Activated B cell treated with CpG ODN at 0.5 μM for 24 hours (primary cell): ENCODE measurements at regions not wholly inside any gene's neighbourhood (a gene's known extent, or its start where the extent isn't known, plus 50 kb on each side); places are given as distances from the start of the nearest gene placed in this dataset.

Experiments
- ATAC-seq: fragments of 200-7000 bp; cut with Tn5 transposase; one replicate; pipeline ENCODE4 v1.10.0; 2021; ENCODE audit warnings: low read depth, mild to moderate bottlenecking, moderate library complexity
- CTCF ChIA-PET: fragments of 350-600 bp; sonication (Branson Sonifier 250); formaldehyde crosslinking; loops from one replicate; lab custom pipeline; 2021; ENCODE audit warnings: antibody characterized with exemption; lab: Charles Lee
- POLR2A ChIA-PET: fragments of 350-600 bp; sonication (Branson Sonifier 250); formaldehyde crosslinking; loops from one replicate; lab custom pipeline; 2021; ENCODE audit warnings: antibody characterized with exemption; lab: Charles Lee
- DNase-seq: peaks from one replicate; pipeline ENCODE4 v3.0.0; 2022
- H3K27ac Mint-ChIP-seq: one replicate; pipeline ENCODE4 v1.8.0; 2020; ENCODE audit warnings: mixed read lengths
- H3K27me3 Mint-ChIP-seq: one replicate; pipeline ENCODE4 v1.8.0; 2021; ENCODE audit warnings: mixed read lengths
- H3K36me3 Mint-ChIP-seq: one replicate; pipeline ENCODE4 v1.8.0; 2021; ENCODE audit warnings: low read depth, mixed read lengths
- H3K4me1 Mint-ChIP-seq: one replicate; pipeline ENCODE4 v1.8.0; 2021; ENCODE audit warnings: mixed read lengths
- H3K4me3 Mint-ChIP-seq: one replicate; pipeline ENCODE4 v1.8.0; 2020; ENCODE audit warnings: mild to moderate bottlenecking, mixed read lengths
- H3K9me3 Mint-ChIP-seq: one replicate; pipeline ENCODE4 v1.8.0; 2020; ENCODE audit warnings: mixed read lengths
- CTCF ChIP-seq: fragments of 200-600 bp; IDR thresholded peaks from one replicate; pipeline ENCODE4 v1.8.0; 2022; ENCODE audit warnings: antibody characterized with exemption, mild to moderate bottlenecking
- intact Hi-C: fragments of 100-400 bp; cut with micrococcal nuclease; formaldehyde crosslinking; loops from one replicate; pipeline ENCODE4 v1.15.1; 2024

- TF ChIP-seq CTCF, result no peak
- Mint-ChIP-seq H3K4me3 (no peak overlapping the region), H3K27ac (no peak overlapping the region), H3K4me1 (no peaks in the 10 kb centered on the region), H3K36me3 (no peaks in the 10 kb centered on the region), H3K27me3 (no peaks in the 10 kb centered on the region), H3K9me3 (peaks cover 3% of the 10 kb centered on the region)
- CTCF ChIA-PET, result no interaction called here
- no peak for DNase-seq
- POLR2A ChIA-PET, result no interaction called here
- no peak for ATAC-seq
- intact Hi-C loops, result no loop called here
Observed at GRCh38 chr2:221750316-221750715, 178.2 kb upstream of the EPHA4 start.

GRCh38 chr2:221747289-221747972 is 175.3 kb upstream of the EPHA4 start:
- no peaks in the 10 kb centered on the region for H3K36me3 Mint-ChIP-seq

GRCh38 chr2:221741496-221742211 is 169.6 kb upstream of the EPHA4 start:
- Mint-ChIP-seq H3K4me3 (no peak overlapping the region), H3K27me3 (no peaks in the 10 kb centered on the region), H3K27ac (no peak overlapping the region), H3K36me3 (no peaks in the 10 kb centered on the region), H3K9me3 (no peaks in the 10 kb centered on the region), H3K4me1 (no peaks in the 10 kb centered on the region)
- intact Hi-C loops, result no loop called here
- no peak for TF ChIP-seq CTCF
- ATAC-seq (no peak), DNase-seq (no peak)
- CTCF ChIA-PET, result no interaction called here
- POLR2A ChIA-PET, result no interaction called here

More at GRCh38 chr2:221747289-221747972, 175.3 kb upstream of the EPHA4 start:
- ChIA-PET CTCF (no interaction called here), POLR2A (no interaction called here)
- Mint-ChIP-seq H3K4me1 (no peaks in the 10 kb centered on the region), H3K27ac (no peak overlapping the region), H3K27me3 (no peaks in the 10 kb centered on the region), H3K9me3 (peaks cover 3% of the 10 kb centered on the region), H3K4me3 (no peak overlapping the region)
- DNase-seq (no peak), ATAC-seq (no peak)
- TF ChIP-seq CTCF, result no peak
- intact Hi-C loops, result no loop called here

GRCh38 chr2:221731432-221732145 is 159.5 kb upstream of the EPHA4 start:
- H3K4me1 Mint-ChIP-seq, result no peaks in the 10 kb centered on the region
- intact Hi-C loops, result no loop called here
- no peaks in the 10 kb centered on the region for H3K9me3 Mint-ChIP-seq
- H3K27ac Mint-ChIP-seq, result no peak overlapping the region
- no peak overlapping the region for H3K4me3 Mint-ChIP-seq
- ChIA-PET CTCF (no interaction called here), POLR2A (no interaction called here)
- no peak for TF ChIP-seq CTCF
- H3K27me3 Mint-ChIP-seq, result no peaks in the 10 kb centered on the region
- no peaks in the 10 kb centered on the region for H3K36me3 Mint-ChIP-seq
- DNase-seq, result no peak
- no peak for ATAC-seq
